Smooth muscle cell (in vitro differentiated cells): ENCODE measurements at regions not wholly inside any gene's neighbourhood (a gene's known extent, or its start where the extent isn't known, plus 50 kb on each side); places are given as distances from the start of the nearest gene placed in this dataset.

ENCODE experiments used
- DNase-seq: peaks from one replicate; lab custom pipeline; 2025; ENCODE audit not compliant: unreplicated experiment; lab: John Stamatoyannopoulos, UW
- H2AFZ ChIP-seq: fragments of 200-600 bp; sonication (generic); 2 replicates; pipeline ENCODE4 v1.6.0; 2016; ENCODE audit warnings: antibody characterized with exemption, low read depth, mild to moderate bottlenecking
- H3F3A ChIP-seq: fragments of 200-600 bp; sonication (generic); 2 replicates; pipeline ENCODE4 v1.6.0; 2017; ENCODE audit warnings: antibody characterized with exemption, low read depth
- H3K27ac ChIP-seq: fragments of 200-600 bp; sonication (generic); 2 replicates; pipeline ENCODE4 v1.5.1; 2016; ENCODE audit warnings: low read depth, mild to moderate bottlenecking
- H3K27me3 ChIP-seq: fragments of 200-600 bp; sonication (generic); 2 replicates; pipeline ENCODE4 v1.6.1; 2016; ENCODE audit warnings: low read depth, mild to moderate bottlenecking
- H3K36me3 ChIP-seq: fragments of 200-600 bp; sonication (generic); 2 replicates; pipeline ENCODE4 v1.5.1; 2016; ENCODE audit warnings: low read depth
- H3K4me1 ChIP-seq: fragments of 200-600 bp; sonication (generic); 2 replicates; pipeline ENCODE4 v1.5.1; 2016; ENCODE audit warnings: low read depth
- H3K4me2 ChIP-seq: fragments of 200-600 bp; sonication (generic); 2 replicates; pipeline ENCODE4 v1.6.0; 2016; ENCODE audit warnings: mild to moderate bottlenecking
- H3K4me3 ChIP-seq: fragments of 200-600 bp; sonication (generic); 2 replicates; pipeline ENCODE4 v1.5.1; 2016; ENCODE audit warnings: mild to moderate bottlenecking
- H3K79me2 ChIP-seq: fragments of 200-600 bp; sonication (generic); 2 replicates; pipeline ENCODE4 v1.6.0; 2016; ENCODE audit warnings: low read depth, mild to moderate bottlenecking
- H3K9ac ChIP-seq: fragments of 200-600 bp; sonication (generic); 2 replicates; pipeline ENCODE4 v1.6.0; 2016; ENCODE audit warnings: low read depth
- H3K9me3 ChIP-seq: fragments of 200-600 bp; sonication (generic); replicated peaks from 2 replicates; pipeline ENCODE4 v1.5.1; 2016; ENCODE audit warnings: low read depth
- H4K20me1 ChIP-seq: fragments of 200-600 bp; sonication (generic); 2 replicates; pipeline ENCODE4 v1.6.0; 2016; ENCODE audit warnings: low read depth
- WGBS: methylation state at CpG from one replicate; pipeline ENCODE4 v1.1.7; 2016; ENCODE audit warnings: low lambda C conversion rate; 5-methylcytosine and 5-hydroxymethylcytosine counted together
- TF ChIP-seq, protein P1 (sequence below): fragments of 200-600 bp; sonication (generic); IDR thresholded peaks from 2 replicates; pipeline ENCODE4 v1.5.1; 2017; ENCODE audit warnings: borderline replicate concordance, mild to moderate bottlenecking, antibody characterized with exemption; ENCODE audit not compliant: insufficient read depth, poor library complexity, severe bottlenecking

DNA sequence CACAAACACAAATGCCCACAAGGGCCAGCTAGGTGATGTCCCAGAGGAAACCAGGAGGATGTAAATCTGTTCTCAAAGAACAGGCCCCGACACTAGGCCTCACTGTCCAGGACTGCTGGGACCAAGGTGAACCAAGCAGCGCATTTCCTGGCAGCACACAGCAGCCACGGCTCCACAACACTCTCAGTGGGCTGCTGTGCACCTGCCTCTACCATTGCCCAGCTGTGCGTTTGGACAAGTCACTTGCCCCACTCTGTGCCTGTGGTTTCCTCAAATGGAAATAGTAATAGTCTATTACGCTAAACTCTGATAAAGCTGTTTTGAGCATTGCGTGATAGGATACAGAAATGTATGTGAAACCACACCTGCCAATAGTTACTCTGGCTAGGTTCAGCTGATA lies 544.5 kb downstream of the BNC2 start:
- Histone ChIP-seq H3K36me3 (no peaks in the 10 kb centered on the region), H3K79me2 (no peaks in the 10 kb centered on the region), H3K27ac (no peak overlapping the region), H3K4me1 (no peaks in the 10 kb centered on the region), H2AFZ (no peak overlapping the region), H3F3A (no peaks in the 10 kb centered on the region), H4K20me1 (no peaks in the 10 kb centered on the region), H3K4me3 (no peak overlapping the region), H3K4me2 (no peak overlapping the region), H3K9me3 (no peaks in the 10 kb centered on the region), H3K9ac (no peak overlapping the region), H3K27me3 (no peaks in the 10 kb centered on the region)
- 96% methylated on average over 6 of the region's 6 CpGs for WGBS
- DNase-seq, result no peak
- TF ChIP-seq, protein P1, sequence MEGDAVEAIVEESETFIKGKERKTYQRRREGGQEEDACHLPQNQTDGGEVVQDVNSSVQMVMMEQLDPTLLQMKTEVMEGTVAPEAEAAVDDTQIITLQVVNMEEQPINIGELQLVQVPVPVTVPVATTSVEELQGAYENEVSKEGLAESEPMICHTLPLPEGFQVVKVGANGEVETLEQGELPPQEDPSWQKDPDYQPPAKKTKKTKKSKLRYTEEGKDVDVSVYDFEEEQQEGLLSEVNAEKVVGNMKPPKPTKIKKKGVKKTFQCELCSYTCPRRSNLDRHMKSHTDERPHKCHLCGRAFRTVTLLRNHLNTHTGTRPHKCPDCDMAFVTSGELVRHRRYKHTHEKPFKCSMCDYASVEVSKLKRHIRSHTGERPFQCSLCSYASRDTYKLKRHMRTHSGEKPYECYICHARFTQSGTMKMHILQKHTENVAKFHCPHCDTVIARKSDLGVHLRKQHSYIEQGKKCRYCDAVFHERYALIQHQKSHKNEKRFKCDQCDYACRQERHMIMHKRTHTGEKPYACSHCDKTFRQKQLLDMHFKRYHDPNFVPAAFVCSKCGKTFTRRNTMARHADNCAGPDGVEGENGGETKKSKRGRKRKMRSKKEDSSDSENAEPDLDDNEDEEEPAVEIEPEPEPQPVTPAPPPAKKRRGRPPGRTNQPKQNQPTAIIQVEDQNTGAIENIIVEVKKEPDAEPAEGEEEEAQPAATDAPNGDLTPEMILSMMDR, result no peak

DNA sequence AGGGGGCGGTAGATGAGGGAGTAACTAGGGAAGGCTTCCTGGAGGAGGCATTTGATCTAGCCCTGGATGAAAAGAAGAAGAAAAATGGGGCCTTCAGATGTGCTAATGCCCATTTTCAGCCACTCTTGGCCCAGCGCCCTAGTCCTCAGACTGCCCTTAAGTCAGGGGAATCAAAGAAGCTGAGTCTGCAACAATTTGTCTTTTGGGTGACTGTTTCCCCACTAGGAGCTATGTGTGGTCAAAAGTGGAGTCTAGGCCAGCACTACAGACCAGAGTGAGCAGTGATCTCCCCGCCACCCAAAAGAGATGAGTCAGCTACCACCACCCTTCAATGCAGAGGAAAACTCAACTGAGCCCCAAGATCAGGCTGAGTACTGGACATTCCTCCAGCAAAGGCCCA lies 542.1 kb downstream of the BNC2 start:
- H3K27me3 ChIP-seq, result no peaks in the 10 kb centered on the region
- H3K9ac ChIP-seq, result no peak overlapping the region
- 91% methylated on average over 3 of the region's 3 CpGs for WGBS
- no peak overlapping the region for H2AFZ ChIP-seq
- no peaks in the 10 kb centered on the region for H4K20me1 ChIP-seq
- no peak overlapping the region for H3K4me3 ChIP-seq
- no peak overlapping the region for H3K27ac ChIP-seq
- no peaks in the 10 kb centered on the region for H3F3A ChIP-seq
- no peaks in the 10 kb centered on the region for H3K79me2 ChIP-seq
- TF ChIP-seq, protein P1, result no peak
- H3K9me3 ChIP-seq, result no peaks in the 10 kb centered on the region
- H3K4me1 ChIP-seq, result no peaks in the 10 kb centered on the region
- no peaks in the 10 kb centered on the region for H3K36me3 ChIP-seq
- DNase-seq, result no peak
- H3K4me2 ChIP-seq, result no peak overlapping the region

DNA sequence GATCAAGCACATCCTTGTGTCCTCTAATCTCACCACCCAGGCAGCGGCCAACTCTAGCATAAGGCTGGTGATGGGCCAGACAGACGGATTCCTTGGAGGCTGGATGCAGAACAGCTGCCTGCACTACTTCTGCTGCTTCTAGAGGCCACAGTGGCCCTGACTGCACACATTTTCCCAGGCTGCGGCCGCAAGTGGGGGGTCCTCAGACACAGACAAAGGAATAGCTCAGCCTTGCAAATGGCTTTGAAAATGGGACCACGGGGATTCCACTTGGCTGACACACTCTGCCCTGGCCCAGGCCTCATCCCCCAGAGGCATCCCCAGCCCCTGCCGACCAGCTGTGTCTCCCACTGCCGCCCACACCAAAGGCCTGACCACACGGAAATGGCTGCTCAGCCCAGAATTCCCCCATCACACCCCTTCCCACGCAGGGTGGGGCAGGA lies 540.8 kb downstream of the BNC2 start:
- TF ChIP-seq, protein P1, result no peak
- H3K4me1 ChIP-seq, result no peaks in the 10 kb centered on the region
- H3K79me2 ChIP-seq, result no peaks in the 10 kb centered on the region
- no peak for DNase-seq
- H3F3A ChIP-seq, result no peaks in the 10 kb centered on the region
- H3K4me3 ChIP-seq, result no peak overlapping the region
- no peak overlapping the region for H2AFZ ChIP-seq
- no peaks in the 10 kb centered on the region for H3K9me3 ChIP-seq
- H3K9ac ChIP-seq, result no peak overlapping the region
- peak overlapping the region; percentile 65 for H3K27ac ChIP-seq
- no peaks in the 10 kb centered on the region for H3K27me3 ChIP-seq
- H3K36me3 ChIP-seq, result no peaks in the 10 kb centered on the region
- no peaks in the 10 kb centered on the region for H4K20me1 ChIP-seq
- 36% methylated on average over 9 of the region's 9 CpGs for WGBS
- H3K4me2 ChIP-seq, result no peak overlapping the region

DNA sequence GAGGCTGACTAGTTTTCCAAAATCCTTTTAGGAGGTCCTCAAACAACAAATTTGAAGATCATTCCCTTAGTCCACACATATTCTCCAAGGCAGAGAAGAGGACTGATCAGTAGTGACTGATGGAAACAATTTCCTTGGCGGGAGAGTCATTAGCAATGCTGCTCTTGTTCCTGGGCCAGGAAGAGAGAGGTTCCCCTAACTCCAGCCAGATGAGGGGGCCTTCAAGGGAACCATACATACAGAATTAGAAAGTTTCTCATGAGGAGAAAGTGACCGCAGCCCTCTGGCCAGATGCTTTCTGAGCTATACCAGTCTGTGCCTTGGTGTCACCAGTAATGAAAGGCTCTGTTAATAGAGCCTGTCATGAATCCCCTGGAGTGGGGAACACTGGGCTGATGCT lies 539.4 kb downstream of the BNC2 start:
- H3K4me1 ChIP-seq, result peaks cover under 1% of the 10 kb centered on the region
- no peaks in the 10 kb centered on the region for H4K20me1 ChIP-seq
- H2AFZ ChIP-seq, result no peak overlapping the region
- peaks cover under 1% of the 10 kb centered on the region for H3F3A ChIP-seq
- H3K79me2 ChIP-seq, result no peaks in the 10 kb centered on the region
- no peak overlapping the region for H3K4me2 ChIP-seq
- H3K27me3 ChIP-seq, result no peaks in the 10 kb centered on the region
- TF ChIP-seq, protein P1, result no peak
- H3K4me3 ChIP-seq, result no peak overlapping the region
- DNase-seq, result no peak
- H3K36me3 ChIP-seq, result no peaks in the 10 kb centered on the region
- peak overlapping the region; percentile 65 for H3K27ac ChIP-seq
- WGBS, result 50% methylated on average over 2 of the region's 2 CpGs
- H3K9me3 ChIP-seq, result no peaks in the 10 kb centered on the region
- H3K9ac ChIP-seq, result no peak overlapping the region
